ENCODE measurements at regions not wholly inside any gene's neighbourhood (a gene's known extent, or its start where the extent isn't known, plus 50 kb on each side); places are given as distances from the start of the nearest gene placed in this dataset.
"Not testable (repeated sequence)": the region's sequence is repeated elsewhere in the genome, so short reads cannot be mapped to it uniquely, and the experiment has no call there.

- H3K9ac ChIP-seq; H2AFZ ChIP-seq (ENCODE audit: low read depth); H3K27me3 ChIP-seq (ENCODE audit: insufficient read depth, low read depth); H3K4me2 ChIP-seq; H3K4me3 ChIP-seq (IDR thresholded peaks at IDR 0.05; ENCODE audit: insufficient read depth, low read depth, low read length); H3K4me1 ChIP-seq (ENCODE audit: low read depth, poor library complexity, severe bottlenecking); H4K20me1 ChIP-seq (ENCODE audit: insufficient read depth); H3K27ac ChIP-seq; H3K36me3 ChIP-seq (ENCODE audit: insufficient read depth); H3K79me2 ChIP-seq (ENCODE audit: insufficient read depth, low read depth): not testable (repeated sequence)
Observed at GRCh38 chr4:3921902-3922301, 155.7 kb downstream of the ADRA2C start.

- not testable (repeated sequence) for H2AFZ ChIP-seq (ENCODE audit: low read depth); H4K20me1 ChIP-seq (ENCODE audit: insufficient read depth); H3K27ac ChIP-seq; H3K4me1 ChIP-seq (ENCODE audit: low read depth, poor library complexity, severe bottlenecking); H3K27me3 ChIP-seq (ENCODE audit: insufficient read depth, low read depth); H3K36me3 ChIP-seq (ENCODE audit: insufficient read depth); H3K79me2 ChIP-seq (ENCODE audit: insufficient read depth, low read depth); H3K4me2 ChIP-seq; H3K4me3 ChIP-seq (IDR thresholded peaks at IDR 0.05; ENCODE audit: insufficient read depth, low read depth, low read length); H3K9ac ChIP-seq
Observed at GRCh38 chr4:3925841-3926240, 159.7 kb downstream of the ADRA2C start.

- H3K9ac ChIP-seq, H3K27ac ChIP-seq: not testable (repeated sequence)
Observed at GRCh38 chr4:3926271-3926670, 160.1 kb downstream of the ADRA2C start.

GRCh38 chr4:3926969-3927755 is 161.0 kb downstream of the ADRA2C start:
- H3K4me3 ChIP-seq (IDR thresholded peaks at IDR 0.05; ENCODE audit: insufficient read depth, low read depth, low read length); H3K36me3 ChIP-seq (ENCODE audit: insufficient read depth); H3K4me1 ChIP-seq (ENCODE audit: low read depth, poor library complexity, severe bottlenecking); H3K79me2 ChIP-seq (ENCODE audit: insufficient read depth, low read depth); H3K9ac ChIP-seq; H3K27me3 ChIP-seq (ENCODE audit: insufficient read depth, low read depth); H3K4me2 ChIP-seq; H4K20me1 ChIP-seq (ENCODE audit: insufficient read depth); H2AFZ ChIP-seq (ENCODE audit: low read depth); H3K27ac ChIP-seq: not testable (repeated sequence)

More at GRCh38 chr4:3926271-3926670, 160.1 kb downstream of the ADRA2C start:
- H3K4me3 ChIP-seq (IDR thresholded peaks at IDR 0.05; ENCODE audit: insufficient read depth, low read depth, low read length); H2AFZ ChIP-seq (ENCODE audit: low read depth); H3K27me3 ChIP-seq (ENCODE audit: insufficient read depth, low read depth); H3K36me3 ChIP-seq (ENCODE audit: insufficient read depth); H3K4me2 ChIP-seq; H3K4me1 ChIP-seq (ENCODE audit: low read depth, poor library complexity, severe bottlenecking); H3K79me2 ChIP-seq (ENCODE audit: insufficient read depth, low read depth); H4K20me1 ChIP-seq (ENCODE audit: insufficient read depth): not testable (repeated sequence)

GRCh38 chr4:3929431-3929830 is 163.2 kb downstream of the ADRA2C start:
- H2AFZ ChIP-seq (ENCODE audit: low read depth); H3K79me2 ChIP-seq (ENCODE audit: insufficient read depth, low read depth); H3K9ac ChIP-seq; H3K4me2 ChIP-seq; H3K27me3 ChIP-seq (ENCODE audit: insufficient read depth, low read depth); H4K20me1 ChIP-seq (ENCODE audit: insufficient read depth); H3K4me1 ChIP-seq (ENCODE audit: low read depth, poor library complexity, severe bottlenecking); H3K36me3 ChIP-seq (ENCODE audit: insufficient read depth); H3K4me3 ChIP-seq (IDR thresholded peaks at IDR 0.05; ENCODE audit: insufficient read depth, low read depth, low read length); H3K27ac ChIP-seq: not testable (repeated sequence)

GRCh38 chr4:3932734-3933133 is 166.5 kb downstream of the ADRA2C start:
- H3K4me3 ChIP-seq (IDR thresholded peaks at IDR 0.05; ENCODE audit: insufficient read depth, low read depth, low read length); H2AFZ ChIP-seq (ENCODE audit: low read depth); H3K4me2 ChIP-seq; H3K27me3 ChIP-seq (ENCODE audit: insufficient read depth, low read depth); H3K4me1 ChIP-seq (ENCODE audit: low read depth, poor library complexity, severe bottlenecking); H4K20me1 ChIP-seq (ENCODE audit: insufficient read depth); H3K79me2 ChIP-seq (ENCODE audit: insufficient read depth, low read depth); H3K9ac ChIP-seq; H3K36me3 ChIP-seq (ENCODE audit: insufficient read depth); H3K27ac ChIP-seq: not testable (repeated sequence)

- not testable (repeated sequence) for H3K27ac ChIP-seq; H3K4me1 ChIP-seq (ENCODE audit: low read depth, poor library complexity, severe bottlenecking); H3K9ac ChIP-seq; H3K36me3 ChIP-seq (ENCODE audit: insufficient read depth); H3K4me3 ChIP-seq (IDR thresholded peaks at IDR 0.05; ENCODE audit: insufficient read depth, low read depth, low read length); H2AFZ ChIP-seq (ENCODE audit: low read depth); H3K4me2 ChIP-seq; H3K79me2 ChIP-seq (ENCODE audit: insufficient read depth, low read depth); H3K27me3 ChIP-seq (ENCODE audit: insufficient read depth, low read depth); H4K20me1 ChIP-seq (ENCODE audit: insufficient read depth)
Observed at GRCh38 chr4:3935406-3935805, 169.2 kb downstream of the ADRA2C start.

GRCh38 chr4:3936184-3936583 is 170.0 kb downstream of the ADRA2C start:
- Histone ChIP-seq H3K4me1 (ENCODE audit: low read depth, poor library complexity, severe bottlenecking) (no peaks in the 10 kb centered on the region), H3K27ac (no peak overlapping the region), H3K79me2 (ENCODE audit: insufficient read depth, low read depth) (no peaks in the 10 kb centered on the region), H3K4me2 (no peak overlapping the region), H3K9ac (no peak overlapping the region), H2AFZ (ENCODE audit: low read depth) (no peak overlapping the region), H3K4me3 (IDR thresholded peaks at IDR 0.05; ENCODE audit: insufficient read depth, low read depth, low read length) (no peak overlapping the region), H4K20me1 (ENCODE audit: insufficient read depth) (no peaks in the 10 kb centered on the region), H3K27me3 (ENCODE audit: insufficient read depth, low read depth) (no peaks in the 10 kb centered on the region), H3K36me3 (ENCODE audit: insufficient read depth) (no peaks in the 10 kb centered on the region)
- TF ChIP-seq CTCF (conservative IDR thresholded peaks at IDR 0.05; ENCODE audit: low read depth, low read length) = no peak

- not testable (repeated sequence) for H3K36me3 ChIP-seq (ENCODE audit: insufficient read depth); H3K4me2 ChIP-seq; H2AFZ ChIP-seq (ENCODE audit: low read depth); H3K4me1 ChIP-seq (ENCODE audit: low read depth, poor library complexity, severe bottlenecking); H3K4me3 ChIP-seq (IDR thresholded peaks at IDR 0.05; ENCODE audit: insufficient read depth, low read depth, low read length); H4K20me1 ChIP-seq (ENCODE audit: insufficient read depth); H3K9ac ChIP-seq; H3K79me2 ChIP-seq (ENCODE audit: insufficient read depth, low read depth); H3K27ac ChIP-seq; H3K27me3 ChIP-seq (ENCODE audit: insufficient read depth, low read depth)
Observed at GRCh38 chr4:3937849-3938562, 171.8 kb downstream of the ADRA2C start.

All from KMS-11 (cell line).